WTC11 (cell line): ENCODE measurements at regions not wholly inside any gene's neighbourhood (a gene's known extent, or its start where the extent isn't known, plus 50 kb on each side); places are given as distances from the start of the nearest gene placed in this dataset.

Experiments
- ATAC-seq: fragments of 200-7000 bp; cut with Tn5 transposase; 2 replicates; pipeline ENCODE4 v1.10.0; 2021; ENCODE audit warnings: mild to moderate bottlenecking, moderate library complexity
- CTCF ChIA-PET: fragments of 300-600 bp; sonication (Branson Sonifier 250); formaldehyde crosslinking; loops from one replicate; lab custom pipeline; 2021; ENCODE audit warnings: antibody characterized with exemption; lab: Charles Lee
- POLR2A ChIA-PET: fragments of 350-600 bp; sonication (Branson Sonifier 250); formaldehyde crosslinking; loops from one replicate; lab custom pipeline; 2021; ENCODE audit warnings: antibody characterized with exemption; lab: Charles Lee
- DNase-seq: peaks from one replicate; pipeline ENCODE4 v3.0.0; 2021; ENCODE audit warnings: low spot score
- H3K27ac Mint-ChIP-seq: 2 replicates; pipeline ENCODE4 v1.8.0; 2021; ENCODE audit warnings: mixed read lengths
- H3K27me3 Mint-ChIP-seq: 2 replicates; pipeline ENCODE4 v1.8.0; 2021; ENCODE audit warnings: low read depth, mild to moderate bottlenecking, moderate library complexity, mixed read lengths
- H3K36me3 Mint-ChIP-seq: 2 replicates; pipeline ENCODE4 v1.8.0; 2021; ENCODE audit warnings: mixed read lengths
- H3K4me1 Mint-ChIP-seq: 2 replicates; pipeline ENCODE4 v1.8.0; 2022; ENCODE audit warnings: mixed read lengths
- H3K4me3 Mint-ChIP-seq: 2 replicates; pipeline ENCODE4 v1.8.0; 2021; ENCODE audit warnings: mild to moderate bottlenecking, moderate library complexity, mixed read lengths
- H3K9me3 Mint-ChIP-seq: 2 replicates; pipeline ENCODE4 v1.8.0; 2021; ENCODE audit warnings: mixed read lengths
- ATF6 ChIP-seq: sonication (generic); formaldehyde crosslinking; IDR thresholded peaks from 2 replicates; pipeline ENCODE4 v1.8.1; 2023; ENCODE audit warnings: mild to moderate bottlenecking, missing genetic modification reagents
- ERG ChIP-seq: fragments of 250-450 bp; sonication (Bioruptor Pico); IDR thresholded peaks from 2 replicates; pipeline ENCODE4 v1.8.0; 2021; ENCODE audit warnings: mild to moderate bottlenecking
- ETV6 ChIP-seq: sonication (generic); formaldehyde crosslinking; IDR thresholded peaks from 2 replicates; pipeline ENCODE4 v1.8.1; 2022; ENCODE audit warnings: mild to moderate bottlenecking, missing genetic modification reagents
- IRF2 ChIP-seq: sonication (generic); formaldehyde crosslinking; IDR thresholded peaks from 2 replicates; pipeline ENCODE4 v1.8.0; 2022; ENCODE audit warnings: low read depth, missing genetic modification reagents, borderline replicate concordance
- KAT7 ChIP-seq: sonication (generic); formaldehyde crosslinking; IDR thresholded peaks from 2 replicates; pipeline ENCODE4 v1.8.1; 2023; ENCODE audit warnings: missing genetic modification reagents, mild to moderate bottlenecking, borderline replicate concordance
- MLX ChIP-seq: sonication (generic); formaldehyde crosslinking; IDR thresholded peaks from 2 replicates; pipeline ENCODE4 v1.8.1; 2023; ENCODE audit warnings: mild to moderate bottlenecking, missing genetic modification reagents, moderate library complexity
- NR1H2 ChIP-seq: sonication (generic); formaldehyde crosslinking; IDR thresholded peaks from 2 replicates; pipeline ENCODE4 v1.9.0; 2021; ENCODE audit warnings: mild to moderate bottlenecking, moderate library complexity, missing genetic modification reagents
- NR3C1 ChIP-seq: sonication (generic); formaldehyde crosslinking; conservative IDR thresholded peaks from 2 replicates; pipeline ENCODE4 v1.8.1; 2023; ENCODE audit warnings: low read depth, mild to moderate bottlenecking, missing genetic modification reagents
- SMAD4 ChIP-seq: sonication (generic); formaldehyde crosslinking; IDR thresholded peaks from 2 replicates; pipeline ENCODE4 v1.8.0; 2022; ENCODE audit warnings: mild to moderate bottlenecking, missing genetic modification reagents
- STAT6 ChIP-seq: sonication (generic); formaldehyde crosslinking; conservative IDR thresholded peaks from 2 replicates; pipeline ENCODE4 v1.8.1; 2023; ENCODE audit warnings: mild to moderate bottlenecking, low read depth, missing genetic modification reagents, moderate library complexity
- TCF7 ChIP-seq: sonication (generic); formaldehyde crosslinking; IDR thresholded peaks from 2 replicates; pipeline ENCODE4 v1.8.0; 2022; ENCODE audit warnings: mild to moderate bottlenecking, low read depth, missing genetic modification reagents, moderate library complexity
- USF1 ChIP-seq: sonication (generic); formaldehyde crosslinking; IDR thresholded peaks from 2 replicates; pipeline ENCODE4 v1.8.0; 2022; ENCODE audit warnings: mild to moderate bottlenecking, missing genetic modification reagents
- ZBTB43 ChIP-seq: sonication (generic); formaldehyde crosslinking; IDR thresholded peaks from 2 replicates; pipeline ENCODE4 v1.8.1; 2023; ENCODE audit warnings: mild to moderate bottlenecking, missing genetic modification reagents
- ZNF281 ChIP-seq: sonication (generic); formaldehyde crosslinking; IDR thresholded peaks from 2 replicates; pipeline ENCODE4 v1.8.0; 2023; ENCODE audit warnings: mild to moderate bottlenecking, missing genetic modification reagents

- no peak for TF ChIP-seq STAT6
- TF ChIP-seq ETV6: no peak
- no peak for TF ChIP-seq TCF7
- TF ChIP-seq ZNF281 (CRISPR knock-in tag): no peak
- no peak for TF ChIP-seq USF1 (CRISPR knock-in tag)
- no peak for TF ChIP-seq NR3C1 (CRISPR knock-in tag)
- no peak for TF ChIP-seq KAT7 (CRISPR knock-in tag)
- TF ChIP-seq ZBTB43: no peak
- TF ChIP-seq ERG: no peak
- no peak for TF ChIP-seq MLX
These were observed 207.9 kb downstream of the BMP4 start (continued) for GRCh38 chr14:53748691-53749090.

GRCh38 chr14:53744857-53745256, 211.8 kb downstream of the BMP4 start:
- TF ChIP-seq SMAD4 (CRISPR knock-in tag) (no peak), ATF6 (CRISPR knock-in tag) (no peak), NR1H2 (CRISPR knock-in tag) (no peak), IRF2 (no peak)
- H3K4me1 Mint-ChIP-seq: peaks cover 50% of the 10 kb centered on the region
- no peaks in the 10 kb centered on the region for H3K36me3 Mint-ChIP-seq
- ChIA-PET POLR2A (no interaction called here), CTCF (interaction anchor here (1.2 kb wide), 1 partner anchor 257 kb away, joined by 3 read pairs; no protein-coding TSS in a partner anchor)
- ATAC-seq: no peak
- H3K27me3 Mint-ChIP-seq: peaks cover 45% of the 10 kb centered on the region
- H3K27ac Mint-ChIP-seq: no peak overlapping the region
- H3K9me3 Mint-ChIP-seq: no peaks in the 10 kb centered on the region
- H3K4me3 Mint-ChIP-seq: no peak overlapping the region
- no peak for DNase-seq
